ENCODE measurements at regions not wholly inside any gene's neighbourhood (a gene's known extent, or its start where the extent isn't known, plus 50 kb on each side); places are given as distances from the start of the nearest gene placed in this dataset.

GRCh38 chr4:123020285-123020684, 97.9 kb upstream of the NUDT6 start:
- H3F3A ChIP-seq (ENCODE audit: low read length, unreplicated experiment): no peaks in the 10 kb centered on the region
- ATAC-seq (no peak), DNase-seq (no peak)
- H3K36me3 ChIP-seq (ENCODE audit: low read depth, low read length): no peaks in the 10 kb centered on the region
- intact Hi-C loops (cut with micrococcal nuclease): no loop called here
- BruUV-seq (replicated peaks): no TSS peak
- peaks cover 11% of the 10 kb centered on the region for H3K4me1 ChIP-seq (ENCODE audit: insufficient read depth, low read length)
- H3K27ac ChIP-seq (ENCODE audit: low read length): no peak overlapping the region
- no peaks in the 10 kb centered on the region for H3K27me3 ChIP-seq (ENCODE audit: low read length)
- H4K20me1 ChIP-seq (ENCODE audit: low read length): no peaks in the 10 kb centered on the region
- no peak overlapping the region for H3K4me3 ChIP-seq (ENCODE audit: low read length)
- POLR2A ChIA-PET (ENCODE audit: unreplicated experiment): no interaction called here
- H3K79me2 ChIP-seq (ENCODE audit: low read length): no peaks in the 10 kb centered on the region
- TF ChIP-seq EZH2phosphoT487 (IDR thresholded peaks at IDR 0.05; ENCODE audit: borderline replicate concordance, low read length): no peak
- no peak for TF ChIP-seq CTCF (conservative IDR thresholded peaks at IDR 0.05; ENCODE audit: low read depth, low read length)
- no peak for TF ChIP-seq EZH2 (IDR thresholded peaks at IDR 0.05; ENCODE audit: low read length, unreplicated experiment)
- no peak overlapping the region for H2AFZ ChIP-seq (ENCODE audit: low read length)
- H3K9me3 ChIP-seq (ENCODE audit: low read length): no peaks in the 10 kb centered on the region
- H3K9ac ChIP-seq (ENCODE audit: low read length): no peak overlapping the region
- H3K4me2 ChIP-seq (ENCODE audit: low read length): no peak overlapping the region
- H3K9me2 ChIP-seq (replicated peaks; ENCODE audit: low read length): no peaks in the 10 kb centered on the region
- CTCF ChIA-PET: no interaction called here

- POLR2A ChIA-PET (ENCODE audit: unreplicated experiment): no interaction called here
- DNase-seq (no peak), ATAC-seq (no peak)
- no peak overlapping the region for H2AFZ ChIP-seq (ENCODE audit: low read length)
- H3K9ac ChIP-seq (ENCODE audit: low read length): no peak overlapping the region
- no peaks in the 10 kb centered on the region for H3K9me3 ChIP-seq (ENCODE audit: low read length)
- BruUV-seq (replicated peaks): no TSS peak
- no peaks in the 10 kb centered on the region for H3K9me2 ChIP-seq (replicated peaks; ENCODE audit: low read length)
- H4K20me1 ChIP-seq (ENCODE audit: low read length): no peaks in the 10 kb centered on the region
- peaks cover 10% of the 10 kb centered on the region; the same call in 1 of the 2 replicates for H3K4me1 ChIP-seq (ENCODE audit: insufficient read depth, low read length)
- no peak overlapping the region for H3K4me3 ChIP-seq (ENCODE audit: low read length)
- no peak overlapping the region for H3K27ac ChIP-seq (ENCODE audit: low read length)
- no peaks in the 10 kb centered on the region for H3F3A ChIP-seq (ENCODE audit: low read length, unreplicated experiment)
- intact Hi-C loops (cut with micrococcal nuclease): no loop called here
- TF ChIP-seq EZH2phosphoT487 (IDR thresholded peaks at IDR 0.05; ENCODE audit: borderline replicate concordance, low read length): no peak
- TF ChIP-seq EZH2 (IDR thresholded peaks at IDR 0.05; ENCODE audit: low read length, unreplicated experiment): no peak
- no peak for TF ChIP-seq CTCF (conservative IDR thresholded peaks at IDR 0.05; ENCODE audit: low read depth, low read length)
- H3K4me2 ChIP-seq (ENCODE audit: low read length): no peak overlapping the region
- no peaks in the 10 kb centered on the region for H3K79me2 ChIP-seq (ENCODE audit: low read length)
- H3K27me3 ChIP-seq (ENCODE audit: low read length): no peaks in the 10 kb centered on the region
- CTCF ChIA-PET: no interaction called here
- H3K36me3 ChIP-seq (ENCODE audit: low read depth, low read length): no peaks in the 10 kb centered on the region; the same call in 1 of the 2 replicates
Observed at GRCh38 chr4:123023647-123024046, 101.2 kb upstream of the NUDT6 start.

GRCh38 chr4:123024710-123025109, 102.3 kb upstream of the NUDT6 start:
- Histone ChIP-seq H3K9me2 (replicated peaks; ENCODE audit: low read length) (no peaks in the 10 kb centered on the region), H3F3A (ENCODE audit: low read length, unreplicated experiment) (no peaks in the 10 kb centered on the region), H3K4me3 (ENCODE audit: low read length) (no peak overlapping the region), H3K79me2 (ENCODE audit: low read length) (no peaks in the 10 kb centered on the region), H3K9ac (ENCODE audit: low read length) (no peak overlapping the region), H3K27ac (ENCODE audit: low read length) (no peak overlapping the region), H3K36me3 (ENCODE audit: low read depth, low read length) (no peaks in the 10 kb centered on the region; the same call in 1 of the 2 replicates), H3K9me3 (ENCODE audit: low read length) (no peaks in the 10 kb centered on the region), H3K4me2 (ENCODE audit: low read length) (no peak overlapping the region), H2AFZ (ENCODE audit: low read length) (no peak overlapping the region), H4K20me1 (ENCODE audit: low read length) (no peaks in the 10 kb centered on the region), H3K4me1 (ENCODE audit: insufficient read depth, low read length) (peaks cover 10% of the 10 kb centered on the region; the same call in 1 of the 2 replicates), H3K27me3 (ENCODE audit: low read length) (no peaks in the 10 kb centered on the region)
- ATAC-seq (no peak), DNase-seq (no peak)
- intact Hi-C loops (cut with micrococcal nuclease): loop anchor here (5.0 kb wide), 1 partner anchor 73 kb away; no protein-coding TSS in a partner anchor
- ChIA-PET CTCF (no interaction called here), POLR2A (ENCODE audit: unreplicated experiment) (no interaction called here)
- TF ChIP-seq EZH2 (IDR thresholded peaks at IDR 0.05; ENCODE audit: low read length, unreplicated experiment) (no peak), EZH2phosphoT487 (IDR thresholded peaks at IDR 0.05; ENCODE audit: borderline replicate concordance, low read length) (no peak), CTCF (conservative IDR thresholded peaks at IDR 0.05; ENCODE audit: low read depth, low read length) (no peak)
- BruUV-seq (replicated peaks): no TSS peak
